Right atrium auricular region (tissue), 2 donors: ENCODE measurements at regions not wholly inside any gene's neighbourhood (a gene's known extent, or its start where the extent isn't known, plus 50 kb on each side); places are given as distances from the start of the nearest gene placed in this dataset.
A peak's percentile ranks its signal among the peaks of the same experiment; 100 is the strongest.
"Not testable (repeated sequence)": the region's sequence is repeated elsewhere in the genome, so short reads cannot be mapped to it uniquely, and the experiment has no call there.

ENCODE experiments used
- DNase-seq: peaks from one replicate; pipeline ENCODE4 v3.0.0-alpha.2; 2019; ENCODE audit warnings: low spot score
- H3K27ac ChIP-seq, 2 donors: fragments of 200-600 bp; sonication (generic); 1 replicate in 1 of 2; 2 replicates in 1 of 2; pipeline ENCODE4 v1.5.1; 2016 to 2019
- H3K27me3 ChIP-seq, 2 donors: fragments of 200-600 bp; sonication (generic); one replicate each; pipeline versions ENCODE4 v1.5.1 to v1.6.0; 2017 to 2019
- H3K36me3 ChIP-seq: fragments of 200-600 bp; sonication (generic); one replicate; pipeline ENCODE4 v1.5.1; 2016
- H3K4me1 ChIP-seq, 2 donors: fragments of 200-600 bp; sonication (generic); one replicate each; pipeline versions ENCODE4 v1.5.1 to v1.6.0; 2017 to 2019
- H3K4me3 ChIP-seq, 2 donors: fragments of 200-600 bp; sonication (generic); 1 replicate in 1 of 2; 2 replicates in 1 of 2; pipeline ENCODE4 v1.5.1; 2017 to 2019; ENCODE audit warnings: mild to moderate bottlenecking in 1 of 2, moderate library complexity in 1 of 2
- H3K9me3 ChIP-seq, 2 donors: fragments of 200-600 bp; sonication (generic); one replicate each; pipeline ENCODE4 v1.5.1; 2019
- CTCF ChIP-seq, 2 donors: fragments of 200-600 bp; sonication (generic); IDR thresholded peaks; one replicate each; pipeline ENCODE4 v1.5.1; 2019; ENCODE audit warnings: antibody characterized with exemption in 2 of 2

DNA sequence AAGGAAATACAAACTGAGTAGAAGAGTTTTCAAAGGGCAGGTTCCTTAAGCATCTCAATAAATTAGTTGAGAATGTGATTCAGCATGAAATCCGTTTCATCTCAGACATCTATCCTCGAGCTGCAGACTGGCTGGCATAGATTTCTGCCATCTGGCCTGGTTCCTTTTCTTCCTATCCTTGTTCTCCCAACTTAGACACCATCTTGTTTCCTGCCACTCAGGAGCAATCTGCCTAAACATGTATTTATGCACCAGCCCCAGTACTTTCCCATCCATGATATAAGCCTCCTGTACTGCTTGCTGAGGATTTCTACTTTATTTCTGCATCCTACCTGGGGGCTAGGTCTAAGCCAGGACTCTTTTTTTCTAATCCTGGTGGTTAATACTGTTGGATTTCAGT lies 359.1 kb upstream of the C11orf87 start:
- Histone ChIP-seq H3K4me3 (no peak overlapping the region), H3K27ac (no peak overlapping the region), H3K9me3 (no peaks in the 10 kb centered on the region), H3K4me1 (no peaks in the 10 kb centered on the region), H3K36me3 (no peaks in the 10 kb centered on the region), H3K27me3 (no peaks in the 10 kb centered on the region)
- DNase-seq: no peak
- no peak for TF ChIP-seq CTCF (IDR thresholded peaks at IDR 0.05)

DNA sequence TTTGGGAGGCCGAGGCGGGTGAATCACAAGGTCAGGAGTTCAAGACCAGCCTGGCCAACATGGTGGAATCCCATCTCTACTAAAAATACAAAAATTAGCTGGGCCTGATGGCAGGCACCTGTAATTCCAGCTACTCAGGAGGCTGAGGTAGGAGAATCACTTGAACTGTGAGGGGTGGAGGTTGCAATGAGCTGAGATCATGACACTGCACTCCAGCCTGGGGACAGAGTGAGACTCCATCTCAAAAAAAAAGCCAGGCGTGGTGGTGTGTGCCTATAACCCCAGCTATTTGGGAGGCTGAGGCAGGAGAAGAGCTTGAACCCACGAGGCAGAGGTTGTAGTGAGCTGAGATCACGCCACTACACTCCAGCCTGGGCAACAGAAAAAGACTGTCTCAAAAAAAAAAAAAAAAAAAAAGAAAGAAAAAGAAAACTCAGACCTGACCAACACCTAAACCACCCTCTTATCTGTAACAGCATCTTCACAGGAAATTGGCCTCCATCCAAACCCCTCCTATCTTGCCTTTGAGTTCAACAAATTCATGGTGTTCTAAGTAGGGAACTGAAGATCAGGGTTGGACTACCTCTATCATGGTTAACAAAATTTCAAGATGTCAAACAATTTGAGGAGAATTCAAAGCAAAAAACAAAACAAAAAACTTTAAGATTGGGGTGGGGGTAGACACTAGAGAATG lies 357.2 kb upstream of the C11orf87 start:
- H3K27ac ChIP-seq, H3K4me1 ChIP-seq, H3K9me3 ChIP-seq, H3K36me3 ChIP-seq, H3K4me3 ChIP-seq, H3K27me3 ChIP-seq, DNase-seq: not testable (repeated sequence)

DNA sequence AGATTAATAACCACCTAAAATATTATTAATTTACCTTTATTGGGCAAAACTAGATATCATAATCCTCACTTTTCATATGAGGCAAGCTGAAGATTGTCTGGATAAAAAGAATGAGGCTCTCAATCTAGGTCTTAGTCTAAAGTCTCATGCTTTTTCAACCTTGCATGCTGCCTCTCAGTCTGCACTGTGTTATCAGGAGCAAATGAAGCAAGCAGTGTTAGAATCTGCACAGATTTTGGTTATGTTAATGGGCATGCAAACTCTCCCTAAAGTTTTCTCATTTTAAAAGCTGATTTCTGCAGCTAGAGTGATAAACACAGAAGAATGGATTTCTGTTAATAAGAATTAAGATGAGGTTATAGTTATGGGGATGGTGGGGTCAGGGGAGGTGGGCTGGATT lies 350.7 kb upstream of the C11orf87 start:
- Histone ChIP-seq H3K4me1 (peaks cover 0 to 21% of the 10 kb centered on the region in 2 donors), H3K27me3 (no peaks in the 10 kb centered on the region), H3K9me3 (no peaks in the 10 kb centered on the region), H3K27ac (peak overlapping the region in 1 of 2 donors; percentile 67), H3K4me3 (no peak overlapping the region), H3K36me3 (no peaks in the 10 kb centered on the region)
- DNase-seq: no peak
- no peak for TF ChIP-seq CTCF (IDR thresholded peaks at IDR 0.05)

DNA sequence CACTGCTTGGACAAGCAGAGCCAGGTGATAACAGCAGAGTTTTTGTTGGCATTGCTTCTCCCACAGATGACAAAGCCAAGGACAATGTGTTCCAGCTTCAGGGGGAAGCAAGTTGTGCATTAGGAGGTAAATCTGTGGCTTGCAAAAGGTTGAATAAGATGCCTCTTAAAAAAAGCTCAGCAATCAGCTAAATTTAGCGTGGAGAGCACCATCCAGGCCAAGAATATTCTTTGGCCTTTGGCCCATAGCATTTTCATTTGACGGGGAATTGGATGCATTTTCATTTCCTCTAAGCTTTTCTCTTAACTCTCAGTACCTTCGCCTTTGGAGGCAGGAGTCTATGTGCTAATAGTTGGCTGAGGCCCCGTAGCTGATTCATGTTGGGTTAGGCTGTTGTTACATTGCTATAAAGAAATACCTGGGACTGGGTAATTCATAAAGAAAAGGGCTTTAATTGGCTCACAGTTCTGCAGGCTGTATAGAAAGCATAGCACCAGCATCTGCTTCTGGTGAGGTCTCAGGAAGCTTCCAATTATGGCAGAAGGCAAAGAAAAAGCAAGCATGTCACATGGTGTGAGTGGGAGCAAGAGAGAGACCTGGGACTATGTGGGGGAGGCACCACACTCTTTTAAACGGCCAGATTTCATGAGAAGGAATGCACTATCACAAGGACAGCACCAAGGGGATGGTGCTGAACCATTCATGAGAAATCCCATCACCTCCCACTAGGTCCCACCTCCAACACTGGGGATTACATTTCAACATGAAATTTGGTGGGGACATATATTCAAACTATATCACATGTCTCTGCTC lies 350.1 kb upstream of the C11orf87 start:
- H3K27ac ChIP-seq: peak overlapping the region in 1 of 2 donors; percentile 67
- no peak for TF ChIP-seq CTCF (IDR thresholded peaks at IDR 0.05)
- no peaks in the 10 kb centered on the region for H3K36me3 ChIP-seq
- H3K4me3 ChIP-seq: no peak overlapping the region
- DNase-seq: no peak
- H3K4me1 ChIP-seq: peaks cover 0 to 22% of the 10 kb centered on the region in 2 donors
- no peaks in the 10 kb centered on the region for H3K9me3 ChIP-seq
- no peaks in the 10 kb centered on the region for H3K27me3 ChIP-seq

DNA sequence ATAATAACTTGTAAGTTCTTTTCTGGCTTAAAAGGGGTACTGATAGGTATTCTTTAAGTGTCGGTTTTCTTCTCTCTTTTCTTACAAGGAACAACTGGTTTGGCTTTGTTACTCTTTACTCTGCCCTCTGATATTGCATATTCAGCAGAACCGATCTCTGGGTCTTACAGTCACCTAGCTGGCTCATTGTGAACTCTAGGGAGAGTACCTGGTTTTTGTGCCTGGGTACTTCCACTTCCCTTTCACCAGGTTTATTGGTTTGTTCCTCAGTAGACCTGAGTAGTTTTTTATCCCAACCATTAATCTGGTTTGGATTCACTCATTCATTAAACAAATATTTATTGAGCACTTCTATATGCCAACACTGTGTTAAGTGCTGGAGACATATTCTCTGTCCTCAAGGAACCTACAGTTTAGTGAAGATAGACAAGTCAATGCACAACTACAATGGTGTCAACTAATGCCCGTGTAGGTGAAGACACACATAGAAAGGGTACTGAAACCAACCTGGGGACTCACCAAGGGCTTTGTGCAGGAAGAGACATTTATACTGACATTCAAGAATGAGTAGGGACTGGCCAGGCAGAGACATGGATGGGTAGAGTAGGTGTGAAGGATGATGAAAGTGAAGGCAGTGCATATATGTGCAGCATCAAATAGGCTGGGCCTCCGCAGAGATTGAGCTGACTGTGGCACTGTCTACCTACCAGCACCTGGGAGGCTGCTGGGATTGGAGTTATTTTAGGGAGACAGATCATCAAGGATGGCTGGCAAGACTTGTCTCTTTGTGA lies 348.8 kb upstream of the C11orf87 start:
- H3K4me1 ChIP-seq: peaks cover 0 to 22% of the 10 kb centered on the region in 2 donors
- no peak for TF ChIP-seq CTCF (IDR thresholded peaks at IDR 0.05)
- H3K9me3 ChIP-seq: no peaks in the 10 kb centered on the region
- no peak overlapping the region for H3K27ac ChIP-seq
- no peaks in the 10 kb centered on the region for H3K36me3 ChIP-seq
- H3K4me3 ChIP-seq: no peak overlapping the region
- no peak for DNase-seq
- no peaks in the 10 kb centered on the region for H3K27me3 ChIP-seq

DNA sequence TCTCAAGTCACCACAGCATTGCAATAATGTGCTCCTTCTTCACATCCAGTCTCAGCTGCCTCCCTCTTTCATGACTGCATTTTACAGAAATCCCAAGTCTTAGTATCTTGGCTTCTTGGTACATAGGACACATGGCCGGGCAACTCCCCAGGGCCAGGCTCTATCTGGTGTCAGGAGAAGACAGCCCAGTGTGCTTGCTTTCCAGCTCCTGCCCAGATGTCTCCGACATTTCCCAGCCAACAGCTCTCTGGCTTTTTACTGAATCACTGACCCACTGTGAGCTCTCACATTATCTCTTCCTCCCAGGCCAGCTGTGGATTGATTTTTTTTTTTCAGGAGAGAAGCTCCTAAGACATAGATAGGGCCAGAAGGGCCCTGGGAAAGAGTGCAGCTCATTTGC lies 346.0 kb upstream of the C11orf87 start:
- H3K27me3 ChIP-seq: no peaks in the 10 kb centered on the region
- no peak for DNase-seq
- peaks cover 0 to 19% of the 10 kb centered on the region in 2 donors for H3K4me1 ChIP-seq
- H3K36me3 ChIP-seq: no peaks in the 10 kb centered on the region
- no peaks in the 10 kb centered on the region for H3K9me3 ChIP-seq
- peak overlapping the region in 1 of 2 donors; percentile 40 for H3K27ac ChIP-seq
- no peak overlapping the region for H3K4me3 ChIP-seq
- no peak for TF ChIP-seq CTCF (IDR thresholded peaks at IDR 0.05)
